ENCODE measurements at regions not wholly inside any gene's neighbourhood (a gene's known extent, or its start where the extent isn't known, plus 50 kb on each side); places are given as distances from the start of the nearest gene placed in this dataset.
"Not testable (repeated sequence)": the region's sequence is repeated elsewhere in the genome, so short reads cannot be mapped to it uniquely, and the experiment has no call there.

- Histone ChIP-seq H2AFZ (no peak overlapping the region), H3K27me3 (no peaks in the 10 kb centered on the region), H3K4me2 (no peak overlapping the region), H3K36me3 (replicated peaks; ENCODE audit: insufficient read depth, low read depth) (no peaks in the 10 kb centered on the region), H3K27ac (no peak overlapping the region), H3K9me3 (ENCODE audit: low read depth) (no peaks in the 10 kb centered on the region), H3K4me1 (ENCODE audit: insufficient read depth) (no peaks in the 10 kb centered on the region), H3K79me2 (no peaks in the 10 kb centered on the region), H3K4me3 (no peak overlapping the region), H4K20me1 (ENCODE audit: insufficient read depth, poor library complexity, severe bottlenecking) (no peaks in the 10 kb centered on the region), H3K9me2 (replicated peaks; ENCODE audit: insufficient read depth) (no peaks in the 10 kb centered on the region)
- TF ChIP-seq CTCF (IDR thresholded peaks at IDR 0.05; ENCODE audit: poor library complexity) (no peak), EZH2phosphoT487 (IDR thresholded peaks at IDR 0.05; ENCODE audit: low read depth, severe bottlenecking, unreplicated experiment) (no peak), EZH2 (IDR thresholded peaks at IDR 0.05; ENCODE audit: borderline replicate concordance) (no peak)
- no peak for DNase-seq (ENCODE audit: low spot score)
- WGBS (ENCODE audit: low lambda C conversion rate, missing lambda C conversion rate): 86% methylated on average over 5 of the region's 5 CpGs
These were observed 114.0 kb upstream of the C2CD4B start for GRCh38 chr15:62279041-62279440.

- DNase-seq (ENCODE audit: low spot score): no peak
- Histone ChIP-seq H3K4me1 (ENCODE audit: insufficient read depth) (no peaks in the 10 kb centered on the region), H3K27me3 (no peaks in the 10 kb centered on the region), H3K9me2 (replicated peaks; ENCODE audit: insufficient read depth) (no peaks in the 10 kb centered on the region), H3K9me3 (ENCODE audit: low read depth) (no peaks in the 10 kb centered on the region), H2AFZ (no peak overlapping the region), H3K79me2 (no peaks in the 10 kb centered on the region), H3K36me3 (replicated peaks; ENCODE audit: insufficient read depth, low read depth) (no peaks in the 10 kb centered on the region), H4K20me1 (ENCODE audit: insufficient read depth, poor library complexity, severe bottlenecking) (no peaks in the 10 kb centered on the region), H3K4me2 (no peak overlapping the region), H3K4me3 (no peak overlapping the region), H3K27ac (no peak overlapping the region)
- TF ChIP-seq EZH2 (IDR thresholded peaks at IDR 0.05; ENCODE audit: borderline replicate concordance): no peak
- TF ChIP-seq CTCF (IDR thresholded peaks at IDR 0.05; ENCODE audit: poor library complexity): no peak
- TF ChIP-seq EZH2phosphoT487 (IDR thresholded peaks at IDR 0.05; ENCODE audit: low read depth, severe bottlenecking, unreplicated experiment): no peak
- 58% methylated on average over 5 of the region's 5 CpGs for WGBS (ENCODE audit: low lambda C conversion rate, missing lambda C conversion rate)
These were observed 115.5 kb upstream of the C2CD4B start for GRCh38 chr15:62280625-62281024.

- H3K36me3 ChIP-seq (replicated peaks; ENCODE audit: insufficient read depth, low read depth); H3K27ac ChIP-seq; H3K9me2 ChIP-seq (replicated peaks; ENCODE audit: insufficient read depth); DNase-seq (ENCODE audit: low spot score); H3K9me3 ChIP-seq (ENCODE audit: low read depth); H2AFZ ChIP-seq; H3K4me2 ChIP-seq; H3K4me3 ChIP-seq; H3K4me1 ChIP-seq (ENCODE audit: insufficient read depth); H4K20me1 ChIP-seq (ENCODE audit: insufficient read depth, poor library complexity, severe bottlenecking); H3K27me3 ChIP-seq; H3K79me2 ChIP-seq: not testable (repeated sequence)
- 98% methylated on average over 8 of the region's 8 CpGs for WGBS (ENCODE audit: low lambda C conversion rate, missing lambda C conversion rate)
These were observed 116.7 kb upstream of the C2CD4B start for GRCh38 chr15:62281801-62282200.

GRCh38 chr15:62287066-62287857 lies 122.2 kb upstream of the C2CD4B start:
- Histone ChIP-seq H3K4me1 (ENCODE audit: insufficient read depth) (no peaks in the 10 kb centered on the region), H4K20me1 (ENCODE audit: insufficient read depth, poor library complexity, severe bottlenecking) (no peaks in the 10 kb centered on the region), H3K79me2 (no peaks in the 10 kb centered on the region), H2AFZ (no peak overlapping the region), H3K9me3 (ENCODE audit: low read depth) (no peaks in the 10 kb centered on the region), H3K27ac (no peak overlapping the region), H3K27me3 (no peaks in the 10 kb centered on the region), H3K4me2 (no peak overlapping the region), H3K9me2 (replicated peaks; ENCODE audit: insufficient read depth) (no peaks in the 10 kb centered on the region), H3K36me3 (replicated peaks; ENCODE audit: insufficient read depth, low read depth) (no peaks in the 10 kb centered on the region), H3K4me3 (no peak overlapping the region)
- 77% methylated on average over 4 of the region's 4 CpGs for WGBS (ENCODE audit: low lambda C conversion rate, missing lambda C conversion rate)
- TF ChIP-seq CTCF (IDR thresholded peaks at IDR 0.05; ENCODE audit: poor library complexity) (no peak), EZH2phosphoT487 (IDR thresholded peaks at IDR 0.05; ENCODE audit: low read depth, severe bottlenecking, unreplicated experiment) (no peak), EZH2 (IDR thresholded peaks at IDR 0.05; ENCODE audit: borderline replicate concordance) (no peak)
- no peak for DNase-seq (ENCODE audit: low spot score)
